CD14-positive monocyte (primary cell): ENCODE measurements at regions not wholly inside any gene's neighbourhood (a gene's known extent, or its start where the extent isn't known, plus 50 kb on each side); places are given as distances from the start of the nearest gene placed in this dataset.
"Not testable (repeated sequence)": the region's sequence is repeated elsewhere in the genome, so short reads cannot be mapped to it uniquely, and the experiment has no call there.

Experiments
- DNase-seq, 3 donors: peaks; one replicate each; pipeline ENCODE4 v3.0.0-alpha.2; 2011 to 2022
- H2AFZ ChIP-seq: 2 replicates; pipeline ENCODE4 v1.6.0; 2012; ENCODE audit warnings: mild to moderate bottlenecking, low read depth, low read length, inconsistent platforms; ENCODE audit not compliant: insufficient read depth, poor library complexity, severe bottlenecking
- H3K27ac ChIP-seq, 2 donors: 1 replicate in 1 of 2; 2 replicates in 1 of 2; pipeline ENCODE4 v1.5.1; 2012 to 2013; ENCODE audit warnings: low read length in 2 of 2, control low read depth in 1 of 2, inconsistent platforms in 1 of 2, low read depth in 1 of 2, mild to moderate bottlenecking in 1 of 2
- H3K27me3 ChIP-seq, 2 donors: one replicate each; pipeline versions ENCODE4 v1.6.0 to v1.6.1; 2011 to 2013; ENCODE audit warnings: low read length in 2 of 2; ENCODE audit not compliant: control insufficient read depth in 2 of 2, insufficient read depth in 2 of 2
- H3K36me3 ChIP-seq, 2 donors: replicated peaks in 1 of 2; 1 replicate in 1 of 2; 2 replicates in 1 of 2; pipeline versions ENCODE4 v1.5.1 to v1.6.1; 2012 to 2013; ENCODE audit warnings: low read length in 2 of 2, control low read depth in 1 of 2, inconsistent platforms in 1 of 2, mild to moderate bottlenecking in 1 of 2; ENCODE audit not compliant: insufficient read depth in 2 of 2, control insufficient read depth in 1 of 2
- H3K4me1 ChIP-seq, 2 donors: 1 replicate in 1 of 2; 2 replicates in 1 of 2; pipeline versions ENCODE4 v1.5.1 to v1.6.1; 2012 to 2013; ENCODE audit warnings: low read length in 2 of 2, control low read depth in 1 of 2, inconsistent platforms in 1 of 2, mild to moderate bottlenecking in 1 of 2, moderate library complexity in 1 of 2; ENCODE audit not compliant: insufficient read depth in 2 of 2, control insufficient read depth in 1 of 2
- H3K4me2 ChIP-seq: replicated peaks from 2 replicates; pipeline ENCODE3; 2012; ENCODE audit warnings: low read length, moderate library complexity, mild to moderate bottlenecking; ENCODE audit not compliant: poor library complexity, severe bottlenecking; ENCODE audit errors: extremely low read depth
- H3K4me3 ChIP-seq, 3 experiments: fragments of 200-600 bp in 1 of 3; sonication (generic) in 1 of 3; replicated peaks in 1 of 3; 1 replicate in 2 of 3; 2 replicates in 1 of 3; pipeline ENCODE4 v1.5.1; 2011 to 2013; ENCODE audit warnings: low read length in 3 of 3, mild to moderate bottlenecking in 3 of 3, control low read depth in 2 of 3, low read depth in 2 of 3, inconsistent platforms in 1 of 3, moderate library complexity in 1 of 3
- H3K79me2 ChIP-seq: 2 replicates; pipeline ENCODE4 v1.6.0; 2012; ENCODE audit warnings: mild to moderate bottlenecking, control low read depth, inconsistent platforms, low read length, moderate library complexity; ENCODE audit not compliant: insufficient read depth
- H3K9ac ChIP-seq: 2 replicates; pipeline ENCODE4 v1.6.0; 2017; ENCODE audit warnings: low read length, mild to moderate bottlenecking; ENCODE audit not compliant: insufficient read depth, poor library complexity, severe bottlenecking
- H3K9me3 ChIP-seq, 2 donors: replicated peaks in 1 of 2; 1 replicate in 1 of 2; 2 replicates in 1 of 2; pipeline versions ENCODE4 v1.5.1 to v1.6.1; 2012 to 2013; ENCODE audit warnings: low read length in 2 of 2, control low read depth in 1 of 2; ENCODE audit not compliant: control insufficient read depth in 1 of 2, insufficient read depth in 1 of 2
- H4K20me1 ChIP-seq: 2 replicates; pipeline ENCODE4 v1.6.0; 2012; ENCODE audit warnings: mild to moderate bottlenecking, low read length, control low read depth, moderate library complexity; ENCODE audit not compliant: insufficient read depth
- H3K27ac Mint-ChIP-seq, 7 donors: one replicate each; pipeline ENCODE4 v1.8.0; 2020; ENCODE audit warnings: mild to moderate bottlenecking in 7 of 7, mixed read lengths in 7 of 7, moderate library complexity in 6 of 7, inconsistent platforms in 2 of 7
- H3K27me3 Mint-ChIP-seq, 3 donors: one replicate each; pipeline ENCODE4 v1.8.0; 2021 to 2022; ENCODE audit warnings: low read depth in 3 of 3, mild to moderate bottlenecking in 3 of 3, mixed read lengths in 3 of 3, moderate library complexity in 3 of 3, inconsistent platforms in 1 of 3
- H3K36me3 Mint-ChIP-seq, 2 donors: one replicate each; pipeline ENCODE4 v1.8.0; 2020; ENCODE audit warnings: mixed read lengths in 2 of 2, inconsistent platforms in 1 of 2, mild to moderate bottlenecking in 1 of 2
- H3K4me1 Mint-ChIP-seq: one replicate; pipeline ENCODE4 v1.8.0; 2020; ENCODE audit warnings: mild to moderate bottlenecking, mixed read lengths
- H3K4me3 Mint-ChIP-seq, 2 donors: one replicate each; pipeline ENCODE4 v1.8.0; 2020; ENCODE audit warnings: mild to moderate bottlenecking in 2 of 2, mixed read lengths in 2 of 2, moderate library complexity in 1 of 2
- H3K9me3 Mint-ChIP-seq, 7 donors: one replicate each; pipeline ENCODE4 v1.8.0; 2020 to 2022; ENCODE audit warnings: mixed read lengths in 7 of 7, mild to moderate bottlenecking in 6 of 7, moderate library complexity in 6 of 7, inconsistent platforms in 2 of 7
- CTCF ChIP-seq: fragments of 200-600 bp; IDR thresholded peaks from one replicate; pipeline ENCODE4 v1.8.0; 2022; ENCODE audit warnings: antibody characterized with exemption, mild to moderate bottlenecking
- WGBS: methylation state at CpG from one replicate; pipeline ENCODE4 v1.1.5; 2013; ENCODE audit warnings: missing lambda C conversion rate; ENCODE audit not compliant: insufficient coverage; 5-methylcytosine and 5-hydroxymethylcytosine counted together
- intact Hi-C, 2 donors: fragments of 100-400 bp; cut with micrococcal nuclease; formaldehyde crosslinking; loops; one replicate each; pipeline versions ENCODE4 v1.15.0 to v1.15.1; 2023

- H3K9me3 ChIP-seq = no peaks in the 10 kb centered on the region
- H4K20me1 ChIP-seq = no peaks in the 10 kb centered on the region
- H3K27me3 ChIP-seq = no peaks in the 10 kb centered on the region
- no peak overlapping the region for H3K4me3 Mint-ChIP-seq
- no peaks in the 10 kb centered on the region for H3K36me3 Mint-ChIP-seq
- DNase-seq = peak in 1 of 3 donors; percentile 25
- no peaks in the 10 kb centered on the region for H3K79me2 ChIP-seq
- no peaks in the 10 kb centered on the region for H3K36me3 ChIP-seq
- no peak overlapping the region for H3K27ac ChIP-seq
- no peak overlapping the region for H3K27ac Mint-ChIP-seq
- H2AFZ ChIP-seq = peak overlapping the region; percentile 47
- peaks cover 2% of the 10 kb centered on the region for H3K4me1 Mint-ChIP-seq
- no peak overlapping the region for H3K4me3 ChIP-seq
- intact Hi-C loops = no loop called here
- no peak overlapping the region for H3K4me2 ChIP-seq
- no peak for TF ChIP-seq CTCF
- H3K4me1 ChIP-seq = peaks cover 0 to 2% of the 10 kb centered on the region in 2 donors
- WGBS = no CpG with 5 or more reads among the region's 2 CpGs
- peaks cover 0 to 2% (median 0%) of the 10 kb centered on the region in 7 donors for H3K9me3 Mint-ChIP-seq
- H3K9ac ChIP-seq = no peak overlapping the region
- H3K27me3 Mint-ChIP-seq = peaks cover 0 to 6% (median 1%) of the 10 kb centered on the region in 3 donors
Observed at GRCh38 chr6:113684382-113684901, 172.7 kb upstream of the MARCKS start.

GRCh38 chr6:113686049-113686448 lies 171.1 kb upstream of the MARCKS start:
- Histone ChIP-seq H3K9me3 (no peaks in the 10 kb centered on the region), H3K9ac (no peak overlapping the region), H3K4me3 (no peak overlapping the region), H3K4me1 (peaks cover 0 to 2% of the 10 kb centered on the region in 2 donors), H3K36me3 (no peaks in the 10 kb centered on the region), H3K27ac (no peak overlapping the region), H3K4me2 (no peak overlapping the region), H4K20me1 (no peaks in the 10 kb centered on the region), H3K27me3 (no peaks in the 10 kb centered on the region), H2AFZ (no peak overlapping the region), H3K79me2 (no peaks in the 10 kb centered on the region)
- Mint-ChIP-seq H3K4me3 (no peak overlapping the region), H3K4me1 (peaks cover 11% of the 10 kb centered on the region), H3K27me3 (peaks cover 0 to 3% (median 1%) of the 10 kb centered on the region in 3 donors), H3K36me3 (no peaks in the 10 kb centered on the region), H3K9me3 (no peaks in the 10 kb centered on the region), H3K27ac (no peak overlapping the region)
- no CpG with 5 or more reads among the region's 1 CpG for WGBS
- no peak for TF ChIP-seq CTCF
- intact Hi-C loops = no loop called here
- no peak for DNase-seq

- H3K36me3 Mint-ChIP-seq, H3K9me3 ChIP-seq, H3K9me3 Mint-ChIP-seq, H4K20me1 ChIP-seq, H3K27me3 ChIP-seq, H3K36me3 ChIP-seq, H2AFZ ChIP-seq, H3K4me3 Mint-ChIP-seq, H3K79me2 ChIP-seq, H3K4me1 Mint-ChIP-seq, H3K9ac ChIP-seq, H3K4me2 ChIP-seq, H3K4me3 ChIP-seq, H3K27me3 Mint-ChIP-seq, H3K4me1 ChIP-seq, H3K27ac ChIP-seq, DNase-seq: not testable (repeated sequence)
- peak overlapping the region in 2 of 7 donors; percentile 30 to 72 for H3K27ac Mint-ChIP-seq
- WGBS = 100% methylated on average over 3 of the region's 4 CpGs
- intact Hi-C loops = loop anchor here (10.0 kb wide), 2 partner anchors 75 to 165 kb away; partner anchors contain the start of gene MARCKS (in 1 of the 2)
Observed at GRCh38 chr6:113689620-113690019, 167.5 kb upstream of the MARCKS start.
